Gastroesophageal sphincter (tissue), 4 donors: ENCODE measurements at regions not wholly inside any gene's neighbourhood (a gene's known extent, or its start where the extent isn't known, plus 50 kb on each side); places are given as distances from the start of the nearest gene placed in this dataset.
A peak's percentile ranks its signal among the peaks of the same experiment; 100 is the strongest.

Experiments
- ATAC-seq: fragments of 150-250 bp; one replicate; pipeline ENCODE4 v1.9.1; 2016; ENCODE audit warnings: mild to moderate bottlenecking, moderate library complexity
- H3K27ac ChIP-seq, 4 donors: fragments of 200-600 bp; sonication (generic) in 3 of 4; 1 replicate in 3 of 4; 2 replicates in 1 of 4; pipeline ENCODE4 v1.5.1; 2016 to 2019
- H3K27me3 ChIP-seq: fragments of 200-600 bp; sonication (generic); one replicate; pipeline ENCODE4 v1.5.1; 2019
- H3K36me3 ChIP-seq, 2 donors: fragments of 200-600 bp; sonication (generic); one replicate each; pipeline ENCODE4 v1.5.1; 2019; ENCODE audit warnings: control low read depth in 1 of 2
- H3K4me1 ChIP-seq, 3 donors: fragments of 200-600 bp; sonication (generic); 1 replicate in 2 of 3; 2 replicates in 1 of 3; pipeline ENCODE4 v1.5.1; 2016 to 2019; ENCODE audit warnings: control low read depth in 2 of 3
- H3K4me3 ChIP-seq, 2 donors: fragments of 200-600 bp; sonication (generic); one replicate each; pipeline ENCODE4 v1.5.1; 2019; ENCODE audit warnings: mild to moderate bottlenecking in 1 of 2, moderate library complexity in 1 of 2
- H3K9me3 ChIP-seq, 3 donors: fragments of 200-600 bp; sonication (generic); one replicate each; pipeline ENCODE4 v1.5.1; 2017 to 2019; ENCODE audit warnings: control low read depth in 2 of 3
- EP300 ChIP-seq: sonication (generic); formaldehyde crosslinking; IDR thresholded peaks from one replicate; pipeline ENCODE4 v1.6.1; 2017; ENCODE audit warnings: antibody characterized with exemption, mild to moderate bottlenecking
- POLR2A ChIP-seq, 2 donors: fragments of 450-650 bp; IDR thresholded peaks; one replicate each; pipeline ENCODE4 v1.6.1; 2017; ENCODE audit warnings: antibody characterized with exemption in 2 of 2, mild to moderate bottlenecking in 2 of 2, moderate library complexity in 1 of 2
- POLR2AphosphoS5 ChIP-seq: sonication (generic); formaldehyde crosslinking; IDR thresholded peaks from one replicate; pipeline ENCODE4 v1.6.1; 2017; ENCODE audit warnings: antibody characterized with exemption
- WGBS, 2 donors: methylation state at CpG; one replicate each; pipeline ENCODE4 v1.1.5; 2018; ENCODE audit warnings: low coverage in 1 of 2; 5-methylcytosine and 5-hydroxymethylcytosine counted together
- TF ChIP-seq, protein P1 (sequence below), 4 experiments: fragments of 200-600 bp in 2 of 4; fragments of 450-650 bp in 2 of 4; sonication (generic) in 1 of 4; IDR thresholded peaks; one replicate each; pipeline ENCODE4 v1.5.1; 2017 to 2019; ENCODE audit warnings: antibody characterized with exemption in 4 of 4, mild to moderate bottlenecking in 2 of 4, moderate library complexity in 2 of 4

DNA sequence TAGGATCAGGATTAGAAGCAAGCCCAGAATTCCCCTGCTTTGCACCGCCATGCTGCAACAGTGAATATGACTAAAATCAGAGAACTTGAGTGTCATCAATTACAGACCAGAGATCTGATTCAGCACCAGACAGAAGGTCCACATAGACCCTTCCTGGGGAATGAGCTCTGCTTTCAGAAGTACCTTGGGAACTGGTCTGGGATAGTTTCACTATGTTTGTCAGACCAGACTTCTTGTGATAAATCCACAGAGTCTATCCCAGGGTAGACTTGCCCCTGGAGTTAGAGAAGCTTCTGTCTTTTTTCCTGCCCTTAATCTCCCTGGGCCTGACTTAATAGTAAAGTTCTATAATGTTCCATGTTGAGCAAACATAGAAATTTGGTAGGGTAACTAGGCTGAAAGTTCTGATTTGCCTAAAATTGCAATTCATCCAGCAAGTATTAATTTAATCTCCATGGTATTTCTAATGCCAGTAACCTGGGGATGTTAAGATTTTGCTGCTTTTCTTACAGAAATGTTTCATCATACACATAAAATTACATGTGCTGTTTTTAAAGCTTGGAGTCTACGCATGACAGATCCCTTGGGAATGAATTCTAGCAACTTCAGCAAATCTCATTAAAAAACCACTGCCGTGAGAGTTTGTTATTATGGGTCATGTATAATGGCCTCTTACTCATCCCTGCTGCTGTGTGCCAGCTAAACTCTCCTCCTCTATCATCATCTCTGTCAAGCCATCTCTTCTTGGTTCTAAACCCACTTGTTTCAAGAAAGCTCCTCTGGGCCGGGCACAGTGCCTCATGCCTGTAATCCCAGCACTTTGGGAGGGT is 61.3 kb upstream of the METAP2 start:
- WGBS, 2 donors: 21 to 58% methylated on average over 3 to 4 of the region's 4 CpGs
- H3K27ac ChIP-seq: no peak overlapping the region
- no peak for ATAC-seq

DNA sequence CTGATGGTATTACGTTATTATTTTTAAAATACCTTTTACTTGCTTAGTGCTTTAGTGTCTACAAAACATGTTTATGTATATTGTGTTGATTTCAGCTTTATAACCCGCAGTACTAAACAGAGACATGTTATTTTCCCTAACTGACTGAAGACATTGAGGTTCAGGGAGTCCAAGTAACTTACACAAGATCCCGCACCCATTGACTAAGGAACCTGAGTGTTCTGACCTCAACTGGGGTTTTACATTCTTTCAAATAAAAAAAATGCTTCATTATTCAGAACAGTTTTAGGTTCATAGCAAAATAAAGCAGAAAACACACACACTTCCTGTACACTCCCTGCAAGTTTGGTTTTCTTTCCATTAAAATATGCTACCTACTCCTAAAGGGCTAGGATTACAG is 60.4 kb upstream of the METAP2 start:
- Histone ChIP-seq H3K4me3 (no peak overlapping the region), H3K9me3 (no peaks in the 10 kb centered on the region), H3K36me3 (no peaks in the 10 kb centered on the region), H3K27me3 (no peaks in the 10 kb centered on the region), H3K27ac (no peak overlapping the region), H3K4me1 (peaks cover 0 to 14% (median 0%) of the 10 kb centered on the region in 3 donors)
- TF ChIP-seq POLR2AphosphoS5 (no peak), EP300 (no peak), POLR2A (IDR thresholded peaks at IDR 0.05) (no peak)
- TF ChIP-seq, protein P1, sequence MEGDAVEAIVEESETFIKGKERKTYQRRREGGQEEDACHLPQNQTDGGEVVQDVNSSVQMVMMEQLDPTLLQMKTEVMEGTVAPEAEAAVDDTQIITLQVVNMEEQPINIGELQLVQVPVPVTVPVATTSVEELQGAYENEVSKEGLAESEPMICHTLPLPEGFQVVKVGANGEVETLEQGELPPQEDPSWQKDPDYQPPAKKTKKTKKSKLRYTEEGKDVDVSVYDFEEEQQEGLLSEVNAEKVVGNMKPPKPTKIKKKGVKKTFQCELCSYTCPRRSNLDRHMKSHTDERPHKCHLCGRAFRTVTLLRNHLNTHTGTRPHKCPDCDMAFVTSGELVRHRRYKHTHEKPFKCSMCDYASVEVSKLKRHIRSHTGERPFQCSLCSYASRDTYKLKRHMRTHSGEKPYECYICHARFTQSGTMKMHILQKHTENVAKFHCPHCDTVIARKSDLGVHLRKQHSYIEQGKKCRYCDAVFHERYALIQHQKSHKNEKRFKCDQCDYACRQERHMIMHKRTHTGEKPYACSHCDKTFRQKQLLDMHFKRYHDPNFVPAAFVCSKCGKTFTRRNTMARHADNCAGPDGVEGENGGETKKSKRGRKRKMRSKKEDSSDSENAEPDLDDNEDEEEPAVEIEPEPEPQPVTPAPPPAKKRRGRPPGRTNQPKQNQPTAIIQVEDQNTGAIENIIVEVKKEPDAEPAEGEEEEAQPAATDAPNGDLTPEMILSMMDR (IDR thresholded peaks at IDR 0.05): no peak
- 82 to 92% methylated on average over 3 of the region's 3 CpGs for WGBS, 2 donors
- no peak for ATAC-seq

More for the DNA sequence above, 61.3 kb upstream of the METAP2 start:
- peaks cover 0 to 6% (median 0%) of the 10 kb centered on the region in 3 donors for H3K4me1 ChIP-seq
- no peak overlapping the region for H3K4me3 ChIP-seq
- H3K27me3 ChIP-seq: no peaks in the 10 kb centered on the region
- TF ChIP-seq EP300 (no peak), POLR2AphosphoS5 (peak; percentile 12)
- no peaks in the 10 kb centered on the region for H3K36me3 ChIP-seq
- no peaks in the 10 kb centered on the region for H3K9me3 ChIP-seq

DNA sequence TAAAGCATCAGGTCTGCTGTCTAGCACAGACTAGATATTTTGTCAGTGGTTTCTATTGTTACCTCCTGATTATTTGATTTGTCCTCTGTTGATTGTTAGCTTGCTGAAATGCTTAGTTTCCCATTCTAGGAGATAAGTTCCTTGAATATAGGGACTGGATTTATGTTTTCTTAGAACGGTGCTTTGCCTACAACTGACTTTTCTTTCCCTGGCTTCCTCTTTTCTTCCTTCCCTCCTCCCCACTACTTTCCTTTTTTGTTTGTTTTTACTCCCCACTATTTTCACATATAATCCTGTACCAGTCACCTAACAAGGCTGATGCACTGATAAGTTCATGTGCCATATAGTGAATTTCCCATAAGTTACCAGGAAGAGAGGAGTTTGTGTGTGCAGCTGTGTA is 58.5 kb upstream of the METAP2 start:
- no peak for ATAC-seq
- Histone ChIP-seq H3K4me3 (no peak overlapping the region), H3K4me1 (peaks cover 0 to 15% (median 0%) of the 10 kb centered on the region in 3 donors), H3K9me3 (no peaks in the 10 kb centered on the region), H3K27me3 (no peaks in the 10 kb centered on the region), H3K27ac (no peak overlapping the region), H3K36me3 (no peaks in the 10 kb centered on the region)
- TF ChIP-seq EP300 (no peak), POLR2AphosphoS5 (no peak), POLR2A (IDR thresholded peaks at IDR 0.05) (no peak)
- TF ChIP-seq, protein P1 (IDR thresholded peaks at IDR 0.05): no peak
- 62 to 67% methylated on average over 1 of the region's 1 CpG for WGBS, 2 donors

DNA sequence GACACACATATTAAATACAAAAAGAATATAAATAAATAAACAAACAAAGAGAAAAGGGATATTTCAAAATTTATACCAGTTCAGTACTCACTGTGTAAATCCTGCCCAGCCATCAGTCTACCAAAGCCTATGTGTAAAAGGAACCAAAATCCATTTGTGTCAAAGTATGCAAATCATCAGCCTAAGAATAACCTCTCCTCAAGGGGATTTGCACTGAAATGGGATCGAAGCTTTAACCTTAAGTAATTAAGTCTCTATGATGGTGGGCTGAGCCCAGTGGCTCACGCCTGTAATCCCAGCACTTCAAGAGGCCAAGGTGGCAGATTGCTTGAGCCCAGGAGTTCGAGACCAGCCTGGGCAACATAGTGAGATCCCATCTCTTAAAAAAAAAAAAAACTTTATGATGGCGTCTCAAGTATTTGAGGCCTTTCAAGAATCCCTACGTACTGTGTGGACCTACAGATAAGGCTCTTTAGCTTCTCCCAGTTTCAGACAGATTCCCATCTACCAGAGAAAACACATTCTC is 57.8 kb upstream of the METAP2 start:
- peaks cover 0 to 15% (median 0%) of the 10 kb centered on the region in 3 donors for H3K4me1 ChIP-seq
- H3K27ac ChIP-seq: no peak overlapping the region
- H3K27me3 ChIP-seq: no peaks in the 10 kb centered on the region
- 79 to 94% methylated on average over 3 to 5 of the region's 5 CpGs for WGBS, 2 donors
- ATAC-seq: no peak
- no peaks in the 10 kb centered on the region for H3K9me3 ChIP-seq
- H3K4me3 ChIP-seq: no peak overlapping the region
- TF ChIP-seq POLR2A (IDR thresholded peaks at IDR 0.05) (no peak), EP300 (no peak), POLR2AphosphoS5 (no peak)
- TF ChIP-seq, protein P1 (IDR thresholded peaks at IDR 0.05): no peak
- no peaks in the 10 kb centered on the region for H3K36me3 ChIP-seq

DNA sequence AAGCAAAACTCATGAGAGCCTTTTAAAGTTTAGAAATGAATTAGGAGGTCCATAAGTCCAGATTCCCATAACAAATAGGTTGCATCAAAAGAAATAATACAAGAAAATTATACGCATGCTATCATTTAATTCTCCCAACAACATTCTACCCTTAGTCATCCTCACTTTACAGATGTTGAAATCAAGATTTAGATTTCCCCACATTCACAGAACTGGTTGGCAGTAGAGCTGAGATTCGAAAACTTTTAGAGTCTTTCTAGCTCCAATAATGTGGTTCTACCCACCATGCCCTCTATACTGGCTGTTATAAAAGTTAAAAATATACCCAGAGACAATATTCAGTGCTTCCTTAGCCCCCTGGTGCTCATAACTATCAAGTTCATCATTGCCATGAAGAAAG is 56.6 kb upstream of the METAP2 start:
- 76 to 95% methylated on average over 2 of the region's 2 CpGs for WGBS, 2 donors
- H3K4me3 ChIP-seq: no peak overlapping the region
- H3K4me1 ChIP-seq: peaks cover 0 to 15% (median 0%) of the 10 kb centered on the region in 3 donors
- no peak overlapping the region for H3K27ac ChIP-seq
- TF ChIP-seq POLR2AphosphoS5 (no peak), POLR2A (IDR thresholded peaks at IDR 0.05) (no peak), EP300 (no peak)
- TF ChIP-seq, protein P1 (IDR thresholded peaks at IDR 0.05): no peak
- ATAC-seq: no peak
- no peaks in the 10 kb centered on the region for H3K27me3 ChIP-seq
- H3K36me3 ChIP-seq: no peaks in the 10 kb centered on the region
- H3K9me3 ChIP-seq: no peaks in the 10 kb centered on the region
